HG03139 (cell line): ENCODE measurements at regions not wholly inside any gene's neighbourhood (a gene's known extent, or its start where the extent isn't known, plus 50 kb on each side); places are given as distances from the start of the nearest gene placed in this dataset.
"Not testable (repeated sequence)": the region's sequence is repeated elsewhere in the genome, so short reads cannot be mapped to it uniquely, and the experiment has no call there.

Experiments
- ATAC-seq: cut with Tn5 transposase; IDR thresholded peaks from one replicate; pipeline ENCODE4 v1.9.1; 2021; ENCODE audit not compliant: unreplicated experiment

GRCh38 chr3:160047876-160048275 is 59.2 kb downstream of the IL12A start:
- ATAC-seq, result no peak

- no peak for ATAC-seq
Measured at GRCh38 chr3:160049038-160049437, 60.4 kb downstream of the IL12A start.

- no peak for ATAC-seq
Measured at GRCh38 chr3:160049565-160049964, 60.9 kb downstream of the IL12A start.

GRCh38 chr3:160049988-160050387 is 61.4 kb downstream of the IL12A start:
- no peak for ATAC-seq

- ATAC-seq, result no peak
Measured at GRCh38 chr3:160052385-160053047, 63.9 kb downstream of the IL12A start.

- no peak for ATAC-seq
Measured at GRCh38 chr3:160053048-160053391, 64.4 kb downstream of the IL12A start.

- not testable (repeated sequence) for ATAC-seq
Measured at GRCh38 chr3:160054862-160055261, 66.2 kb downstream of the IL12A start.

GRCh38 chr3:160055659-160056058 is 67.0 kb downstream of the IL12A start:
- ATAC-seq, result no peak

- no peak for ATAC-seq
Measured at GRCh38 chr3:160057331-160057730, 68.7 kb downstream of the IL12A start.

GRCh38 chr3:160060409-160061027 is 71.9 kb downstream of the IL12A start:
- no peak for ATAC-seq

GRCh38 chr3:160061525-160061924 is 72.9 kb downstream of the IL12A start:
- ATAC-seq, result no peak

- ATAC-seq, result no peak
Measured at GRCh38 chr3:160065282-160065681, 76.6 kb downstream of the IL12A start.

GRCh38 chr3:160065786-160066185 is 77.2 kb downstream of the IL12A start:
- ATAC-seq, result no peak

GRCh38 chr3:160069986-160070385 is 81.4 kb downstream of the IL12A start:
- ATAC-seq, result no peak

GRCh38 chr3:160076519-160076918 is 87.9 kb downstream of the IL12A start:
- no peak for ATAC-seq

- no peak for ATAC-seq
Measured at GRCh38 chr3:160078533-160078932, 89.9 kb downstream of the IL12A start.

GRCh38 chr3:160081958-160082533 is 93.4 kb downstream of the IL12A start:
- no peak for ATAC-seq

- no peak for ATAC-seq
Measured at GRCh38 chr3:160084998-160085397, 96.4 kb downstream of the IL12A start.

GRCh38 chr3:160088492-160089137 is 100.0 kb downstream of the IL12A start:
- no peak for ATAC-seq

GRCh38 chr3:160090653-160091052 is 102.0 kb downstream of the IL12A start:
- no peak for ATAC-seq

GRCh38 chr3:160091441-160091840 is 102.8 kb downstream of the IL12A start:
- no peak for ATAC-seq

GRCh38 chr3:160092760-160093159 is 104.1 kb downstream of the IL12A start:
- ATAC-seq, result no peak
